T47D (cell line): ENCODE measurements at regions not wholly inside any gene's neighbourhood (a gene's known extent, or its start where the extent isn't known, plus 50 kb on each side); places are given as distances from the start of the nearest gene placed in this dataset.

Experiments used
- DNase-seq, 2 experiments: peaks; one replicate each; pipeline versions ENCODE4 v3.0.0 to v3.0.0-alpha.2; 2011 to 2012; ENCODE audit warnings: low read depth in 1 of 2, low spot score in 1 of 2
- JUND ChIP-seq: IDR thresholded peaks from 2 replicates; pipeline ENCODE4 v1.6.1; 2012; ENCODE audit warnings: low read depth
- in situ Hi-C: cut with HindIII; loops from 2 replicates; pipeline ENCODE4 v1.10.0; 2016; ENCODE audit warnings: low sequenced_read_pairs, low pct_unique_long_range_greater_than_20kb

DNA sequence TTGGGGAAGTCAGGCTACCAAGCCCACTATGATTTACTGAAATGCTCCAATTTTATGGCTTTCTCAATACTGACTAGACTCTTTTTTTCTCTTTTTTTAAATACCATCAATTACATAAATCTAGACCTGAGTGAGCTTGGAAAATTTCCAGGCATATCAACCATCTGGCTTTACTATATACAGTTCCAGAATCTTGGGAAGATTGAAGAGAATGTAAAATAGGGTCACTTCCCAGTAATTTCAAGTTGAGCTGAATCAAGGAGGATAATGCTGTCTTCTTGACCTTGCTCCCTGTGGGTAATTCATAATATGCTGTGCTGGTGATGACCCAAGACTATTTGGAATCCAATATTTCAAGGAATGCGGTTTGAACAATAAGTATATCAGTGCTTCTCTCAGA lies 108.1 kb downstream of the MAP3K21 start:
- in situ Hi-C loops: no loop called here
- no peak for TF ChIP-seq JUND
- no peak for DNase-seq

DNA sequence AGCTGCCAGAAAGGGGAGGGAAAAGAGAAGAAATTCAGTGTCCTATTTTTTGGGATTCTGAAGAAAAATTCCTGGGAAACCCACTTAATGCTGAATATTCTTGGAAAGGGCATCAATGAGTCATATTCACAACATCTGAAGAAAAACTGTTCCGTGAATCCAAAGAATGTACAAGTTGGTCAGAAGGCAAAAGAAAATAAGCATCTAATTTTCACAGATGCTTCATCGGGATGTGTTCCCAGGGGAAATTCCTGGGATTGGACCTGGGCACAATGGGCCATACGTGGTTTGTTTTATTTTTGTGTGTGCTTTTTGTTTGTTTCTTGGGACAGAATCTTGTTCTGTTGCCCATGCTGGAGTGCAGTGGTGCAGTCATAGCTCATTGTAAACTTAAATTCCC lies 112.2 kb downstream of the MAP3K21 start:
- TF ChIP-seq JUND: no peak
- DNase-seq: no peak
- in situ Hi-C loops: no loop called here

GRCh38 chr1:233440951-233441401 lies 113.5 kb downstream of the MAP3K21 start:
- in situ Hi-C loops: no loop called here
- peak; percentile 42 to 84 for DNase-seq
- TF ChIP-seq JUND: no peak

DNA sequence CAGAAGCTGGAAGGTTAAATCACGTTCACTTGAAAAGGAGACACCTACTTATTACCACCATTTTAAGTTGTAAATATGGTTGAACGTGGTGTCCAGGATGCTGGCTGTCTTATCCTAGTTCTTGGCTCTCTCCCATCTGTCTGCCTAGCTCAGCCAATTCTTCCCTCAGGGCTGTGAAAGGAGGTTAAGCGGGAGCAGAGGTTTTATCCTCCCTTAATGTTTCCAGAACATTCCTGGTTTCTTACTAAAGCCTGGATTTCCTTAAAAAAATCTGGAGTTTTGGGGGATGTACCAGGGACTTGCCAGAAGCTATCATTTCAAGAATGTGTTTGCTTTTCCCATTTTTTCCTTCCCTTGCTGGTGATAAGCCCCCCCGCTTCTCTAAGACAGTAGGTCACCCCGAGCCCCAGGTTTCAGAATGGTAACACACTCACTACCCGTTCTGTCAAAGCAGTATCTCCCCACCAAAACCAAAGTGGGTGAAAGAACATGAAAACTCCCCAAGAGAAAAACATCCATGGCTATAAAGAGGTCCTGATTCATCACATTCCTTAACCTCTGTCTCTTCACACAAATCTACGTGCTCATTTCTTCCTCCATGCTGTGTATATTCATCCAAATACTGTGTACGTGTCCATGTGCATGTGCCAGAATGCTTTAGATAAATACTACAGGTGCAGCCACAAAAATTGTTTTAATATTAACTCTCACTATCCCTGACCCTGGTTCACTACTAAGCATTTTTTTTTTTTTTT lies 114.7 kb downstream of the MAP3K21 start:
- in situ Hi-C loops: no loop called here
- no peak for TF ChIP-seq JUND
- DNase-seq: no peak

DNA sequence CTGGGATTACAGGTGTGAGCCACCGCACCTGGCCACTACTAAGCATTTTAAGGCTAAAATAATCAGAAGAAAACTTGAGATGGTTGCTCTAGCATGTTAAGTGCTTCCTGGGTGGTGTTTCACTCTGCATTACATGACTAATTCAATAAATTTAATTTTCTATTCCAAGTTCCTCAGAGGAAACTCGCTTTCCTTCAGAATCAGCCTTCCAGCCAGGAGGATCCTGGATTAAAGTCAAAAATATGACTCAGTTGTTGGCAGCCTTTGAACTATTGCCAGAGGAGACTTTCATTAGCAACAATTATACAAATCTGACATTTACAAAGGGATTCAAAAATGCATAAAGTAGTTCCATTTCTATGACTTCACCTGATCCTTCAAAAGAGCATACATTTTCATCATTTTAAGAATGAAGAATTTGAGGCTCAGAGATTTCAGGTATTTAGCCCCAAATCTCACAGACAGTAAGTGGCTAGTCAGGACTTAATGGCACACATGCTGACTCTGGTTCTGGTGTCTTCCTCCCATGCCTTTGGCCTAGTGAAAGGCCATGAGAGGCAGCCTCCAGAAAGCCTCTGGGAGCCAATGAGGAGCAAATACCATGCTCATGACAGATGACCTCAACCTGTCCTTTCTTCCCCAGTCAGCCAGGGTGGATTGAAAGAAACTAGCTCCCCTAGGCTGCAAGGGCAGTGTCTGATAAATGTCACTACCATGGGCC lies 115.7 kb downstream of the MAP3K21 start:
- no peak for DNase-seq
- in situ Hi-C loops: no loop called here
- TF ChIP-seq JUND: no peak

DNA sequence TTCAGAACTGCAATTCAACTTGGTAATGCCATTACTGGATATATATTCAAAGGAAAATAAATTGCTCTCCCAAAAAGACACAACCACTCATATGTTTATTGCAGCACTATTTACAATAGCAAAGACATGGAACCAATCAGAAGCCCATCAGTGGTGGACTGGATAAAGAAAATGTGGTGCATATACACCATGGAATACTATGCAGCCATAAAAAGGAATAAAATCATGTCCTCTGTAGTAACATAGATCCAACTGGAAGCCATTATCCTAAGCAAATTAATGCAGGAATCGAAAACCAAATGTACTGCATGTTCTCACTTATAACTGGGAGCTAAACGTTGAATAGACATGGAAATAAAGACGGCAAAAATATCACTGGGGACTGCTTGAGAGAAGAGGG lies 117.0 kb downstream of the MAP3K21 start:
- TF ChIP-seq JUND: no peak
- no peak for DNase-seq

GRCh38 chr1:233445737-233446136 lies 118.2 kb downstream of the MAP3K21 start:
- no peak for TF ChIP-seq JUND
- DNase-seq: no peak
- in situ Hi-C loops: no loop called here

More for the DNA sequence above, 117.0 kb downstream of the MAP3K21 start:
- in situ Hi-C loops: no loop called here

GRCh38 chr1:233446935-233447334 lies 119.4 kb downstream of the MAP3K21 start:
- TF ChIP-seq JUND: no peak
- in situ Hi-C loops: no loop called here
- no peak for DNase-seq

- TF ChIP-seq JUND: no peak
- in situ Hi-C loops: no loop called here
- no peak for DNase-seq
Measured at GRCh38 chr1:233448109-233448689, 120.7 kb downstream of the MAP3K21 start.

DNA sequence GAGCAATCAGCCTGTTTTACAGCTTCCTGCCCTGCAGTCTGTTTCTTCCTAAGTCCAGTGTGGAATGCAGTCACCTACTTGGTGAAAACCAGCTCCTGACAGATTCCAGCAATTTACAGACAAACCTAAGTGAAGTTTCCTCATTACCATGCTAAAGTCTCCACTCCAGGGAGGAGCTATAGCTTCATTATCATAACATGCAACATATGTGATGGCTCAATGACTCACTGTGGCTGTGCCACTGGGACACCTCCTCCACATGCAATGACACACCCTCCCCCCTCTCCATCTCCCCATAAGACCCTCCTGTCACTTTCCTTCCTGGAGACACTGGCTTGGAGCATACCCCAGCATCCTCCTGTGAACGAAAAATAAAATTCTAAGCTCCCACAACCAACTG lies 125.2 kb downstream of the MAP3K21 start:
- in situ Hi-C loops: no loop called here
- DNase-seq: no peak
- TF ChIP-seq JUND: no peak

DNA sequence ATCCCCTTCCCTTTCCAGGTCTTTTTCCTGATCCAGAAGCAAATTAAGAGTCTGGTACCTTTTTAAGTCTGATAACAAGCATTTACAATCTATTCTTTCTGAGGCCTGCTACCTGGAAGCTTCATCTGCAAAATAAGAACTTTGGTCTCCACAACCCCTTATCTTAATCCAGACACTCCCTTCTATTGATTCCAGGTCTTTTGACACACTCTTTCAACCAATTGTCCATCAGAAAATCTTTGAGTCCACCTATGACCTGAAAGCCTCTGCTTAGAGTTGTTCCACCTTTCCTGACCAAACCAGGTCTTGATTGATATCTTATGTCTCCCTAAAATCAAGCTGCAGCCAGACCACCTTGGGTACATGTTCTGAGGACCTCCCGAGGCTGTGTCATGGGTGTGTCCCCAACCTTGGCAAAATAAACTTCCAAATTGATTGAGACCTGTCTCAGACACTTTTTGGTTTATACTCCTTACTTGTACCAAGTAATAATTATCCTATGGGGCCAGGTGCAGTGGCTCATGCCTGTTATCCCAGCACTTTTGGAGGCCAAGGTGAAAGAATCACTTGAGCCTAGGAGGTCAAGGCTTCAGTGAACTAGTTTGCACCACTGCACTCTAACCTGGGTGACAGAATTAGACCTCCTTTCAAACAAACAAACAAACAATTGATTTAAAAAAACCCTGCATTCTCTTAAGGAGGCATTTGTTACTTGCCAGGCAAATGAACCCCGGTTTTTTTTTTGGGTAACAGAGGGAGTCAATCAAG lies 126.1 kb downstream of the MAP3K21 start:
- in situ Hi-C loops: no loop called here
- TF ChIP-seq JUND: no peak
- no peak for DNase-seq

DNA sequence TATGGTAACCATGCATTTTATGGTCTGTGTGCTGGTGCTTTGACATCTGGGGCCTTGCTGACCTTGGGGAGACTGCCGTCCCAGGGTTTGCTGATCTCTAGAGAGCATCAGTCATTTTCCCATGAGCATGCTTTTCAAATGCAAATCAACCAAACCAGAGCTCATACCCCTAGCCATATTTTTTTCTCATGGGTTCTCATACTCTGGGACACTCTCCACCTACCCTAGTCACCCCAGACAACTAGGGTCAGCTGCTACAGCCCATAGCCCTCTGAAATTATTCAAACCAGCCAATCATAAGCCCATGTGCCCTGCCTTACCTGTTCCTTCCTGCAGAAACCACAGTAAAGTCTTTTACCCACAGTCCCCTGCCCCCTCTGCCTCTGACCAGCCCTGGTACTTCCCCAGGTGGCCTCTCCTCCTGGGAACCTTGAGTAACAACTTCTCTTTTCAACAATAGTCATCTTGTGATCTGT lies 132.0 kb downstream of the MAP3K21 start:
- no peak for DNase-seq
- in situ Hi-C loops: no loop called here

More for the DNA sequence above, 132.0 kb downstream of the MAP3K21 start:
- no peak for TF ChIP-seq JUND
